ENCODE measurements at regions not wholly inside any gene's neighbourhood (a gene's known extent, or its start where the extent isn't known, plus 50 kb on each side); places are given as distances from the start of the nearest gene placed in this dataset.

DNA sequence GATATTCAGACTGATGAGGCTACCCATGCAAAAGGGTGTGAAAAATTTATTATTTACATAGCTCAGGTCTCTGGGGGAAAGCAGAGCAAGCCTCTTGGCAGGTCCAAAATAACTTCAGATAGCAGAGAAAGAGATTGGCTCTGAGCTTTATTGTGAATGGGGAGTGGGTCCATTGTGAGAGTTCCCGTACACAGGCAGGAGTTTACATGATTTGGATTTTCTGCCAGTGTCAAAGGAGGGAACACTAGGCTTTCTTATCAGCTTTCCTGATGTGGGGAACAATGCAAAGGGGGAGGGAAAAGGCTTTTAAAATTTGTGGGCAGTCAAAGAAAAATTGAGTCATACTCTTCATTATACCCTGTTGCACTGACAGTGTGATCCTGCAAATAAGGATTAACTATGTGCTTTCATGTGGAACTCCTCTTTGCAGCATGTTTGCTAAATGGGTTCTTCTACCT, 615.0 kb upstream of the RIOK2 start:
- TF ChIP-seq EZH2phosphoT487 (IDR thresholded peaks at IDR 0.05; ENCODE audit: insufficient read depth, low read depth): no peak
- no peak for TF ChIP-seq EZH2 (IDR thresholded peaks at IDR 0.05; ENCODE audit: insufficient read depth, poor library complexity, severe bottlenecking)

Measured in GM23248 (cell line).